ENCODE measurements at regions not wholly inside any gene's neighbourhood (a gene's known extent, or its start where the extent isn't known, plus 50 kb on each side); places are given as distances from the start of the nearest gene placed in this dataset.
"Not testable (repeated sequence)": the region's sequence is repeated elsewhere in the genome, so short reads cannot be mapped to it uniquely, and the experiment has no call there.

DNA sequence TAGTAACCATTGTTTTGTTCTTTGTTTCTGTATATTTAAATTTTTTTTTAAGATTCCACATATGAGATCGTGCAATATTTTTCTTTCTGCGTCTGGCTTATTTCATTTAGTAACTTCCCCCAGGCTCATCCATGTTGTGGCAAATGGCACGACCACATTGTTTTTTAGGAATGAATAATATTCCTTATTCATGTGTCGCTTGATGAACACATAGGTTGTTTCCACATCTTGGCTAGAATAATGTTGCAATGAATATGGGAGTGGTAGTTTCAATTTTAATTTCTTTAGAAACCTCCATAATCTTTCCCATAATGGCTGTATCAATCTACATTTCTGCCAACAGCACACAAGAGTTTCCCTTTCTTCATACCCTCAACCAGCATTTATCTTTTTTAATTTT, 166.8 kb upstream of the NR3C2 start:
- no peaks in the 10 kb centered on the region for H3K36me3 ChIP-seq
- no peaks in the 10 kb centered on the region for H3K27me3 ChIP-seq (ENCODE audit: insufficient read depth, low read depth, severe bottlenecking)
- TF ChIP-seq, protein P1, sequence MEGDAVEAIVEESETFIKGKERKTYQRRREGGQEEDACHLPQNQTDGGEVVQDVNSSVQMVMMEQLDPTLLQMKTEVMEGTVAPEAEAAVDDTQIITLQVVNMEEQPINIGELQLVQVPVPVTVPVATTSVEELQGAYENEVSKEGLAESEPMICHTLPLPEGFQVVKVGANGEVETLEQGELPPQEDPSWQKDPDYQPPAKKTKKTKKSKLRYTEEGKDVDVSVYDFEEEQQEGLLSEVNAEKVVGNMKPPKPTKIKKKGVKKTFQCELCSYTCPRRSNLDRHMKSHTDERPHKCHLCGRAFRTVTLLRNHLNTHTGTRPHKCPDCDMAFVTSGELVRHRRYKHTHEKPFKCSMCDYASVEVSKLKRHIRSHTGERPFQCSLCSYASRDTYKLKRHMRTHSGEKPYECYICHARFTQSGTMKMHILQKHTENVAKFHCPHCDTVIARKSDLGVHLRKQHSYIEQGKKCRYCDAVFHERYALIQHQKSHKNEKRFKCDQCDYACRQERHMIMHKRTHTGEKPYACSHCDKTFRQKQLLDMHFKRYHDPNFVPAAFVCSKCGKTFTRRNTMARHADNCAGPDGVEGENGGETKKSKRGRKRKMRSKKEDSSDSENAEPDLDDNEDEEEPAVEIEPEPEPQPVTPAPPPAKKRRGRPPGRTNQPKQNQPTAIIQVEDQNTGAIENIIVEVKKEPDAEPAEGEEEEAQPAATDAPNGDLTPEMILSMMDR (IDR thresholded peaks at IDR 0.05; ENCODE audit: low read depth, low read length) = no peak
- no peak for DNase-seq
- no peaks in the 10 kb centered on the region for H3K9me3 ChIP-seq (ENCODE audit: severe bottlenecking)
- H3K4me3 ChIP-seq (ENCODE audit: low read depth, low read length) = no peak overlapping the region
- H3K27ac ChIP-seq = no peak overlapping the region

DNA sequence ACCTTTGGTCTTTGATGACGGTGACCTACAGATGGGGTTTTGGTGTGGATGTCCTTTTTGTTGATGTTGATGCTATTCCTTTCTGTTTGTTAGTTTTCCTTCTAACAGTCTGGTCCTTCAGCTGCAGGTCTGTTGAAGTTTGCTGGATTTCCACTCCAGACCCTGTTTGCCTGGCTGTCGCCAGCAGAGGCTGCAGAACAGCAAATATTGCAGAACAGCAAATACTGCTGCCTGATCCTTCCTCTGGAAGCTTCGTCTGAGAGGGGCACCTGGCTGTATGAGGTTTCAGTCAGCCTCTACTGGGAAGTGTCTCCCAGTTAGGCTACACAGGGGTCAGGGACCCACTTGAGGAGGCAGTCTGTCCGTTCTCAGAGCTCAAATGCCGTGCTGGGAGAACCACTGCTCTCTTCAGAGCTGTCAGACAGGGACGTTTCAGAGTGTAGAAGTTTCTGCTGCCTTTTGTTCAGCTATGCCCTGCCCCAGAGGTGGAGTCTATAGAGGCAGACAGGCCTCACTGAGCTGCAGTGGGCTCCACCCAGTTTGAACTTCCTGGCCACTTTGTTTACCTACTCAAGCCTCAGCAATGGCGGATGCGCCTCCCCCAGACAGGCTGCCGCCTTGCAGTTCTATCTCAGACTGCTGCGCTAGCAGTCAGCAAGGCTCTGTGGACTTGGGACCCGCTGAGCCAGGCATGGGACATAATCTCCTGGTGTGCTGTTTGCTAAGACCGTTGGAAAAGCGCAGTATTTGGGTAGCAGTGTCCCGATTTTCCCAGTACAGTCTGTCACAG, 156.4 kb upstream of the NR3C2 start:
- not testable (repeated sequence) for H3K9me3 ChIP-seq (ENCODE audit: severe bottlenecking); H3K36me3 ChIP-seq; H3K27ac ChIP-seq; H3K27me3 ChIP-seq (ENCODE audit: insufficient read depth, low read depth, severe bottlenecking); H3K4me3 ChIP-seq (ENCODE audit: low read depth, low read length); DNase-seq

GRCh38 chr4:148589182-148589581, 147.0 kb upstream of the NR3C2 start:
- Histone ChIP-seq H3K9me3 (ENCODE audit: severe bottlenecking) (peaks cover 5% of the 10 kb centered on the region), H3K36me3 (no peaks in the 10 kb centered on the region), H3K27ac (no peak overlapping the region), H3K4me3 (ENCODE audit: low read depth, low read length) (no peak overlapping the region), H3K27me3 (ENCODE audit: insufficient read depth, low read depth, severe bottlenecking) (no peaks in the 10 kb centered on the region)
- DNase-seq = no peak
- TF ChIP-seq, protein P1 (IDR thresholded peaks at IDR 0.05; ENCODE audit: low read depth, low read length) = no peak

- Histone ChIP-seq H3K4me3 (ENCODE audit: low read depth, low read length) (no peak overlapping the region), H3K27ac (no peak overlapping the region), H3K36me3 (no peaks in the 10 kb centered on the region), H3K27me3 (ENCODE audit: insufficient read depth, low read depth, severe bottlenecking) (no peaks in the 10 kb centered on the region), H3K9me3 (ENCODE audit: severe bottlenecking) (no peaks in the 10 kb centered on the region)
- TF ChIP-seq, protein P1 (IDR thresholded peaks at IDR 0.05; ENCODE audit: low read depth, low read length) = no peak
- no peak for DNase-seq
Measured at GRCh38 chr4:148575577-148575976, 133.4 kb upstream of the NR3C2 start.

- TF ChIP-seq, protein P1 (IDR thresholded peaks at IDR 0.05; ENCODE audit: low read depth, low read length) = no peak
- no peaks in the 10 kb centered on the region for H3K27me3 ChIP-seq (ENCODE audit: insufficient read depth, low read depth, severe bottlenecking)
- H3K4me3 ChIP-seq (ENCODE audit: low read depth, low read length) = no peak overlapping the region
- H3K36me3 ChIP-seq = no peaks in the 10 kb centered on the region
- no peak for DNase-seq
- no peak overlapping the region for H3K27ac ChIP-seq
- H3K9me3 ChIP-seq (ENCODE audit: severe bottlenecking) = no peaks in the 10 kb centered on the region
Measured at GRCh38 chr4:148574911-148575310, 132.7 kb upstream of the NR3C2 start.

GRCh38 chr4:148574502-148574901, 132.3 kb upstream of the NR3C2 start:
- Histone ChIP-seq H3K36me3 (no peaks in the 10 kb centered on the region), H3K4me3 (ENCODE audit: low read depth, low read length) (no peak overlapping the region), H3K9me3 (ENCODE audit: severe bottlenecking) (no peaks in the 10 kb centered on the region), H3K27ac (no peak overlapping the region), H3K27me3 (ENCODE audit: insufficient read depth, low read depth, severe bottlenecking) (no peaks in the 10 kb centered on the region)
- TF ChIP-seq, protein P1 (IDR thresholded peaks at IDR 0.05; ENCODE audit: low read depth, low read length) = no peak
- DNase-seq = no peak

All from WERI-Rb-1 (cell line).